LNCAP (cell line): ENCODE measurements at regions not wholly inside any gene's neighbourhood (a gene's known extent, or its start where the extent isn't known, plus 50 kb on each side); places are given as distances from the start of the nearest gene placed in this dataset.

Experiments
- TF ChIP-seq, protein P1 (sequence below): fragments of 450-650 bp; IDR thresholded peaks from 2 replicates; pipeline ENCODE4 v1.5.1; 2017; ENCODE audit warnings: mild to moderate bottlenecking

DNA sequence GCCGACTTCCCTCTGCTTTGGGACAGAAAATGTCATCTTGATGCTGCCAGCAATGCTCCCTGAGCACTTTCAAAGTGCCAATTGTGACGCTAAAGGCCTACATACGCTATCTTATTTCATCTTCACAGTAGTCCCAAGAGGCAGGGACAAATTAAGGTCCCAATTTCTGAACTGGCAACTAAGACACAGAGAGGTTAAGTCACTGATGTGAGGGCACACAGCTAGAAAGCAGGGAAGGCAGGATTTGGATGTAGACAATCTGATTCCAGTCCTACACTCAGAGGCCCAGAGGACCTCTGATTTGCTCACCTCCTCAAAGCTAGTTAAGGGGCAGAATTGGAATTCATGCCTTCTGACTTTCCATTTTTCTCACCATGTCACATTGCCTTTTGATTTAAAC lies 249.2 kb upstream of the CLINT1 start:
- TF ChIP-seq, protein P1, sequence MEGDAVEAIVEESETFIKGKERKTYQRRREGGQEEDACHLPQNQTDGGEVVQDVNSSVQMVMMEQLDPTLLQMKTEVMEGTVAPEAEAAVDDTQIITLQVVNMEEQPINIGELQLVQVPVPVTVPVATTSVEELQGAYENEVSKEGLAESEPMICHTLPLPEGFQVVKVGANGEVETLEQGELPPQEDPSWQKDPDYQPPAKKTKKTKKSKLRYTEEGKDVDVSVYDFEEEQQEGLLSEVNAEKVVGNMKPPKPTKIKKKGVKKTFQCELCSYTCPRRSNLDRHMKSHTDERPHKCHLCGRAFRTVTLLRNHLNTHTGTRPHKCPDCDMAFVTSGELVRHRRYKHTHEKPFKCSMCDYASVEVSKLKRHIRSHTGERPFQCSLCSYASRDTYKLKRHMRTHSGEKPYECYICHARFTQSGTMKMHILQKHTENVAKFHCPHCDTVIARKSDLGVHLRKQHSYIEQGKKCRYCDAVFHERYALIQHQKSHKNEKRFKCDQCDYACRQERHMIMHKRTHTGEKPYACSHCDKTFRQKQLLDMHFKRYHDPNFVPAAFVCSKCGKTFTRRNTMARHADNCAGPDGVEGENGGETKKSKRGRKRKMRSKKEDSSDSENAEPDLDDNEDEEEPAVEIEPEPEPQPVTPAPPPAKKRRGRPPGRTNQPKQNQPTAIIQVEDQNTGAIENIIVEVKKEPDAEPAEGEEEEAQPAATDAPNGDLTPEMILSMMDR = no peak

DNA sequence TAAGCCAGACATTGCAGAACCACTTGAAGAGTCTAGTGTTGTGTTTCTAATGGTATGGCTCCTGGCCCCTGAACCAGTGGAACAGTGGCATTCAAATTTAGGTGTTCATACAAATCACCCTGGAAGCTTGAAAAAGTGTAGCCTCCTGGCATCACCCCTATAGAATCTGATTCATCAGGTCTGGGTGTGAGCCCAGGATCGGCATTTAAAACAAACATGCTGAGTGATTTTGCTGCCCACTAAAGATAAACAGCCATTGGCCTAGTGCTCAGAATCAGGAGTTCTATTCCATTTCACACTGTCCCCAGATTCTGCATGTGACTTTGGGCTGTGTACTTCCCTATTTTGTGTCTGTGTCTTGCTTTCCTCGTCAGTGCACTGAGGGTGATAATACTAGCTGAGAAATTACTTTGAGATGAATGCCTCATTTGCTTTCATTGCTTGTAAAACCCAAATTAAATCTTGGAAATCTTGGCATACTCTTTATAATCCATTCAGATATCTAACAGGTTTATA lies 241.5 kb upstream of the CLINT1 start:
- TF ChIP-seq, protein P1 = no peak

DNA sequence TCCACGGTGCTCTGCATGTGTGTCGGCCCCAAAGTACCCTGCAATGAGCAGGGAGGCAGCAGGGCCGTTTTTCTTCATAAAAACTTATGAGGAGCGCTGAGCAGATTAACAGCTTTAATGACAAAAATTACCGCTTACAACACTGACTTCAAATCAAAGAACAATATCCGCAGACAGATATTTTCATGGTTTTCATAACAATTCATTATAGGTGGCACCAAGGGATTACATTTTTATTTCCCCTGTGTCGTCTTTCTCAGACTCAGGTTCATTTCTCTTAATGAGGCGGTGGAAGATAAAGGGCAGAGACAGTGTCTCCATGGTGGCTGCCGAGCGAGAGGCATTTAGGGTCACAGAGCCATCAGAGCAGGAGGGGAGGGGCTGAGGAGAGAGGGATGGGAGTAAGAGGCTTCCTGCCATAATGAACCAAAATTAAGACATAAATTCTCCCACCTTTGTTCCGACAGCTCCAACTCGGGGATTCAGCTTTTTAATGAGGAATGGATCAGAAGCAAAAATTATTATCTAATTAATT lies 240.7 kb upstream of the CLINT1 start:
- TF ChIP-seq, protein P1 = no peak

DNA sequence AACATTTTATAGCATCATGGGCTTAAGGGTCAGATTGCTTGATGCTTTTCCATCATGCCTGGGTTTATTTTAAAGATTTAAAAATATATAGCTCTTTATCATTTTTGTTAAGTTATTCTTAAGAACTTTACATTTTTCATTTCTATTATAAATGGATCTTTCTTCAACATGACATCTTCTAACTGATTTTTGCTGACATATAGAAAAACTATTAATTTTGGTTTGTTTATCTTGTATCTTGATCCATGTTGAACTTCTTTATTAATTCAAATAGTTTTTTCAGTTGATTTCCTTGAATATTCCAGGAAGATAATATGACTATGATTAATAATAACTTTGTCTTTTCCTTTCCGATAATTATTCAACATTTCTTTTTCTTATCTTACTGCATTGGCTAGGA lies 237.9 kb upstream of the CLINT1 start:
- TF ChIP-seq, protein P1 = no peak

DNA sequence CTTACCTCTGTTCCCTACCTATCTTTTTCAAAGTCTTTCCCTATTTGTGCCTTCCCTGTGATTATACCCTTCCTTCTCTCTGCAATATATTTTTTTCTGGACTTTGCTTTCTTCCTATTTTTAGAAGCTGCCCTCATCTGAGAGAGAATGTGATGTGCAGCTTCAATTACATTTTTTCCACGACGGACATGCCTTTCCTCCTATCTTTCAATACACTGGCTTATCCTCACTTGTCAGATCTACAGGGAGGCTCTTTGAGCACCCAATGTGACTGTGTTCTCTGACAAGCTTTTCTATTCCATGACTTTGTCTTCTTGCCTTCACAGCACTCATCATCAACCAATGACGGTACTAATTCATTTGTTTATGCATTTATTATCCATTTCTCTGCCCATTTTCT lies 227.9 kb upstream of the CLINT1 start:
- TF ChIP-seq, protein P1 = no peak

DNA sequence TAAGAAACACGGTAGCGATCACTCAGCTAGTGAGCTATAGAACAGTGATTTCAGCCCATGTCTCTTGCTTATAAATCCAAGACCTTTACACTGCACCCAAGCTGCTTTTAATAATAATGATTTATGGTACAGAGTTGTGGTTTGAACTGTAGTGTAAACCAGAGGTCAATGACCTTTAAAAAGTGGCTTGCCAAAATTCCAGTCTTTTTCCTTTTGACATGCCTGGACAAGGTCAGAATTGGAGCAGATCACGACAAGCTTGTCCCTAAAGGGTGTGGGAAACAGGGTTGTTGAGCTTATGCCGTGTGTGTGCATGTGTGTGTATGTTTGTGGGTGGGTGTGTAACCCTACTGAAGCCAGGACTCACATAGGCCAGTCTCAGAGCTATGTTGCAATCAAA lies 225.3 kb upstream of the CLINT1 start:
- TF ChIP-seq, protein P1 = no peak

DNA sequence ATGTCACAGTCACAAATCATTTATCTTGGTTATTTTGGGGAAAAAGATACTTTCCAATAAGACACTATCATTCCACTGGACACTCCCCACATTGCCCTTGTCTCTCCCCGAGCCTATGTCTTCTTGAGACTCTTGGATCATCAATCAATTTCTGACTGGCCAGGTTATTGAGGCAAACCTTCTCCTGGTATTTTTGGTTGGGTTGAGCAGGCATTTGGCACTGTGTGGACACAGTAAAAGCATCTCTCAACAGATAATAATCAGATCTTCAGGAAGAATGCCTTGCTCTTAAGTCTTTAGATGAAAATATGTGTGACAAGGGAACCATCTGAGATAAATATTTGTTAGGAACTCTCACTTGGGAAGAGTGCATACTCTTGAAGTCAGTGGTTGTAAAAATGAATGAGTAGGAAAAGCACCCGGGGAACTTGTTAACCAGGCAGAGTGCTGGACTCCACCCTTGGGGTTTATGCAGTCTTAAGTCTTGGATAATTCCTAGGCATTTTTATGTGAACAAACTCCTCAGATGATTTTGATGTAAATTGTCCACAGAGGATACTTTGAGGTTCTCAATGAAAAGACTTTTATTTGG lies 223.8 kb upstream of the CLINT1 start:
- TF ChIP-seq, protein P1 = no peak

DNA sequence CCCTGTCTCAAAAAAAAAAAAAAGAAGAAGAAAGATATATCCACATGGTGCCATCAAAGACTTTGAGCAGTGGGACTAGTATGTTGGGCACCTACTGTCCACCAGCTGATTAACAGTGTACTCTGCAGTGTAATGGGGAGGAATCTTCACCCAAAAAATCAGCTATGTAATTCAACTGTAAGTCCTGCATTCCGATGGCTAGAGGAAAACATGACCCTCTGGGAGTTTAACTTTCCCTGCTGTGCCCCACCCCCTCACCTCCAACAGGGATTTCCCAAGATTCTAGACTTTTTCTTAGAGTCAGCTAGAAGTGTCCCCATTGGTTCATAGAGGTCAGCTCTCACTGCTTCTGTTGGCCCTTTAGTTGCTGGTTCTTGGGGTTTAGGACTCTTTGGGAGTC lies 221.2 kb upstream of the CLINT1 start:
- TF ChIP-seq, protein P1 = no peak
